Upper lobe of left lung (tissue), 4 donors: ENCODE measurements at regions not wholly inside any gene's neighbourhood (a gene's known extent, or its start where the extent isn't known, plus 50 kb on each side); places are given as distances from the start of the nearest gene placed in this dataset.

Experiments used
- CTCF ChIP-seq, 6 experiments: fragments of 450-650 bp in 4 of 6; fragments of 200-600 bp in 2 of 6; sonication (generic) in 2 of 6; IDR thresholded peaks; one replicate each; pipeline ENCODE4 v1.5.1; 2016 to 2019; ENCODE audit warnings: antibody characterized with exemption in 6 of 6
- EP300 ChIP-seq, 4 donors: sonication (generic); formaldehyde crosslinking; IDR thresholded peaks; one replicate each; pipeline ENCODE4 v1.5.1; 2017; ENCODE audit warnings: antibody characterized with exemption in 4 of 4, control low read depth in 2 of 4
- POLR2A ChIP-seq, 4 donors: fragments of 450-650 bp; IDR thresholded peaks; one replicate each; pipeline ENCODE4 v1.5.1; 2016 to 2017; ENCODE audit warnings: antibody characterized with exemption in 4 of 4, mild to moderate bottlenecking in 2 of 4

- no peak for TF ChIP-seq CTCF (IDR thresholded peaks at IDR 0.05)
- no peak for TF ChIP-seq POLR2A (IDR thresholded peaks at IDR 0.05)
- TF ChIP-seq EP300 (IDR thresholded peaks at IDR 0.05) = no peak
Measured at GRCh38 chr3:18789734-18790133, 358.6 kb upstream of the KCNH8 start.
